Stimulated activated CD8-positive, alpha-beta memory T cell treated with anti-CD3 and anti-CD28 coated beads, Interleukin-7, amount 100 ng/mL, for 1 hour (primary cell): ENCODE measurements at regions not wholly inside any gene's neighbourhood (a gene's known extent, or its start where the extent isn't known, plus 50 kb on each side); places are given as distances from the start of the nearest gene placed in this dataset.

Experiments used
- DNase-seq, 2 donors: peaks; one replicate each; pipeline ENCODE4 v3.0.0-alpha.2; 2020; ENCODE audit warnings: low read depth in 2 of 2

DNA sequence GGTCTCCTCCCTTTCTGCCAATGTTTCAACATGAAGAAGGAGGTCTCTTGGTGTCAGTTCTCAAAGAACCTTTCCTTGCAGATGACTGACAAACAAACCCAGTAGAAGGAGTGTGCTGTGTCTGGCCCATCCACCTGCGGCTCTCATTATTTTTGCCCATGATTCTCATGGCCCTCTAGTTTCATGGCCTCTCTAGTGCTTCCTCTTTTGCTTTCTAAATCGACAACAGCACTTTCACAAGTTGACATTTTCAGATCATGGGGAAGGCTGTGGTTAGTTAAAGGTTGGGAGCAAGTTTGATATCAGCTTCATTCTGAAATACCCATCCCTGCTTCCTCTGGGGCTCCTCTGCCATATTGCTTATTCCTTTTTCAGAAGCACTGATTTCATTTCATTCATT, 805.2 kb downstream of the SLC4A3 start:
- DNase-seq, result no peak

DNA sequence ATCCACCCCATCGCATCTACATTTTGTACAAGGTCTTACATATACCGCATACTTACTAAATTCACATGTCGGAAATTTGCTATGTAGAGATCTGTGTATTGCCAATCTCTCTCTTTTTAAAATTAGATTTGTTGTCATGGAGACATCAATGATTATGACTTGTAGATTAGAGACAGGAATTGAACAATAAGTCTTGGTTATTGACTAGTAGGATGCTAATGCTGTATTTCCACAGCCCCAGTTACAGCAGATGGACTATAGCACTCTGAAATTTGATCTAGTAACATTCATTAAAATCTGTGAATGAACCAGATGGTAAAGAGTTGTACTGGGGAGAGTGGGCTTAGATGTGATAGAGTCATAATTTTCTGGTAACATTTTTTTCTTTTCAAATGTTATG, 805.7 kb downstream of the SLC4A3 start:
- no peak for DNase-seq

DNA sequence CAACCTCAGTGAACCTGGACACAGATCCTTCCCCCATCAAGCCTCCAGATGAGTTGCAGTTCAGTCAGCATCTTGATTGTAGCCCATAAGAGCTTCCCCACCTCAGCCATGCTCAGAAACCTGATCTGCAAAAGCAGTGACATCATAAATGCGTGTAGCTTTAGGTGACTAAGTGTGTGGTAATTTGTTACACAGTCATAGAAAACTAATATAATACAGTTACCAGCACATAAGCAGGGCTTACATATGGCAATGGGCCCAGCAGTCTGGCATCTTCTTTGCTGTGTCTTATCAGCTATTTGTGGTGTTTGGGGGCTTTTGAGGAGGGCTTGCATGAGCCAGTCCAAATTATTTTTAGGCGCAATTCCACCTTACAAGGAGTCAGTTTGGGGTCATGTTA, 807.0 kb downstream of the SLC4A3 start:
- DNase-seq, result no peak

DNA sequence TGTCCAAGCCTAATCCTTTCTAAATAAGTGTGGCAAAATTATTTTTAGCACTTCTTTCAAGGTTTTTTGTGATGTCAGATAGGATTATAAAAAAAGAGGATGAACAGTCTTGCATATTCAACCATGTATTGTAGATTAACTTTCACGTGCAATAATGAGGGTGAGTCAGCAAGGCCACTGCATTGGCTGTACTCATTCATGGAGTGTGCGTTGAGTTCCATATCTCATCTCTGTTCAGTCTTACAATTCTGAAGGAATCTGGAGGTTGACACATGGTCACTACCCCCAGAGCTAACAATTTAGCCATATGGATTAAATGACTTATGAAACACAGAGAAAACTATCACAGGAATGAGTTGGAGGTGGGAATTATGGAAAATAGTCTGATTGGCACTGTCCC, 810.5 kb downstream of the SLC4A3 start:
- no peak for DNase-seq

DNA sequence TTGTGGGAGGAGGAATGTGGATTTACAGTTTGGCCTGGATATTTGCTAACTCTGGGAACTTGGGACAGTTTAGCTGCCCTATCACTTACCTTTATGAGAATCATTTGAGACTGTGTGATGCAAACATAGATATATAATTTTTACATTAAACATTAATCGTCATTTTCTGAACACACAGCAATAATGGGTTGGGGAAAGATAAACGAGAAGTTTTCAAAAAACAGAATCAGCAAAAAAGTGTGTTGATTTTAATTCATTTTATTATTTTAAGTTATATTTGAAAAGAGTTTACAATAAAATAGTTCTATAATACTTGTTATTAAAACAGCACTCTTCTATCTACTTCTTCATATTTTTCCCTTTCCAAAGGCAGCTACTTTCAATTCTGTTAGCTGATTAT, 813.3 kb downstream of the SLC4A3 start:
- DNase-seq, result no peak

DNA sequence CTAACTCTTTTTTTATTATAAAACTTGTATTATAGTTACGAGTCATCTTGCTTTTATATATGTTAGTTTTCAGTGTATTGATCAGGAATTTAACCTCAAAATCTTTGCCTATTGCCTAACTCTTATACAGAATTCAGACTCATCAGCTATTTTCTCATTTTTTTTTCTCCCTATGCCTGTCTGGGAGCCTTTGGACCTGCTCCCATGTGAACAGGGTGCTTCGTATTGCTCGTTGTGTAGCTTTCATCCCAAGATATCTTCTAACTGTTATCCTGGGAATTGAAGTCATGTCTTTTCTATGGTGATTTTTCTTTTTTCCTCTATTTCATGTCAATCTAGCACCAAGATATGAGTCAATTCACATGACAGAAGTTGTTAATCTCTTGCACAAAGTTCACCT, 814.0 kb downstream of the SLC4A3 start:
- no peak for DNase-seq

DNA sequence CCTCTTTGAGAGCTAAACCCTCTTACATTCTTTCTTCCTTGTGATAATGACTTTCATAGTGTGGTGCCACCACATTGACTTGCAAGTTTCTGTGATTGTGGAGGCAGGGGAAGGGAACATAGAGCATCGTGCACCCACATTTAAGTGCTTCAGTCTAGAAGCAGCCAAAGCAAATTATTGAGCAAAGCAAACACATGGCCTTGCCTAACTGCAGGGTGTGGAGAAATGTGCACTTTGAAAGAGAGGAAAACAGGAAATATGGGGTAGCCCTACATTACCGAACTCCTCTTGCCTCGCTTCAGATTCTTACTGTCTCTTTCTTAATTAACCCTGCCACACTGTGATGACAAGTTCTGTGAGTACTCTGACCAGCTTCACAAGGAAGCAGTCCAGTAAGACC, 814.6 kb downstream of the SLC4A3 start:
- no peak for DNase-seq

DNA sequence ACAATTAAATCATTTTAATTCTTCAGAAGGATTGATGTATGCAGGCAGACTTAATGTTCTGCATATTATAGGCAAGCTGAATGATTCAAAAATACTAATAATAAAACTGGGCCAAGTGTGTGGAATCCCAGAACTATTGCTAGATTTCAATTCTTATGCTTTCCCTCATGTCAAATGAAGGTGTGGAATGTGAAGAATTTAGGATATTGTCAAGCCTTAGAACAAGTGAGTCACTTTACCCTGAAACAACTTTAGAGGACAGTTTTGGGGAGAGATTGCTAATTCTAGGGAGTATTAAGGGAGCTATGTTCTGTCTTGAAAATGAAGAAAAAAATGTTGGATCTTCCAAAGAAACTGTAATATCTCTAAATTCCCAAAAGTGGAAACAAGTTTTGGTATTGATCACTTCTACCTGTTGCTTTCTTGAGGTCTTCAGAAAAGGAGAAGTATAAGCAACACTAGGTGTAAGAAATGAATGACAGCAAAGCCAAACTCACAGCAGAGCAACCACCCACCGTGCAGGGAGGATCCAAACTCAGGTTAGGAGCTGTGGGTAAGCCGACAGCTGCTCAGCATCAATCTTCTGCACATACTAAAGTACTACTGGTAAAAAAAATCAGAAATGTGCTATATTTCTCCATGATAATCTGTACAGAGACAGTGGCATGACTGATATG, 818.1 kb downstream of the SLC4A3 start:
- DNase-seq, result no peak

DNA sequence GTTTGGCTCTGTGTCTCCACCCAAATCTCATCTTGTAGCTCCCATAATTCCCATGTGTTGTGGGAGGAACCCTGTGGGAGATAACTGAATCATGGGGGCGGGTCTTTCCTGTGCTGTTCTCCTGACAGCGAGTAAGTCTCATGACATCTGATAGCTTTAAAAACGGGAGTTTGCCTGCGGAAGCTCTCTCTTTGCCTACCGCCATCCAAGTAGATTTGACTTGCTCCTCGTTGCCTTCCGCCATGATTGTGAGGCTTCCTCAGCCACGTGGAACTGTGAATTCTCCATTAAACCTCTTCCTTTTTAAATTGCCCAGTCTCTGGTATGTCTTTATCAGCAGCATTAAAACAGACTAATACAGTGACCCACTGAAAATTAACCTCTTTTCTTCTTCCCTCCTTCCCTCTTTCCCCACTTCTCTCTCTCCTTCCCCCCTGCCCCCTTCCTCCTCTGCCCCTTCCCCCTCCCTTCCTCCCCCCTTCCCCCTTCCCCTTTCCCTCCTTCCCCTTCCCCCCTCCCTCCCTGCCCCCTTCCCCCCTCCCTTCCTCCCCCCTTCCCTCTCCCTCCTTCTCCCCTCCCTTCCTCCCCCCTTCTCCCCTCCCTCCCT, 818.8 kb downstream of the SLC4A3 start:
- DNase-seq, result no peak

DNA sequence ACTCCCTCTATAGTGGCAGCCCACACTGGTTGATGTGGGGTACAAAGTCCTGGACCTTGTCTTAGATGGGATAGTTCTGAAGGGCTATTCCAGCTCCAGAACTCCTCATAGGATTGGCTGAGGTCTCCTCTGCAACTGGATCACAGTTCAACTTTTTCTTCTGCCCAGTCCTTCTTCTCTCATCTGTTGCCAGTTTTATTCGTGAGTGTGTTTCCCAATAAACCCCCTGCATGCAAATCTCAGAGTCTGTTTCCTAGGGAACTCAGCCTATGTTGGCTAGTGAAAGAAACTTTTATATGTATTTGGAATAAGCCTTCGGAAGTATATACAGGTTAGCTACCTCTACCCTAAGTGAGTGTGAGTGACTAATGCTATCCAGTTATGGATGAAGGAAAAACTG, 823.4 kb downstream of the SLC4A3 start:
- DNase-seq, result no peak

DNA sequence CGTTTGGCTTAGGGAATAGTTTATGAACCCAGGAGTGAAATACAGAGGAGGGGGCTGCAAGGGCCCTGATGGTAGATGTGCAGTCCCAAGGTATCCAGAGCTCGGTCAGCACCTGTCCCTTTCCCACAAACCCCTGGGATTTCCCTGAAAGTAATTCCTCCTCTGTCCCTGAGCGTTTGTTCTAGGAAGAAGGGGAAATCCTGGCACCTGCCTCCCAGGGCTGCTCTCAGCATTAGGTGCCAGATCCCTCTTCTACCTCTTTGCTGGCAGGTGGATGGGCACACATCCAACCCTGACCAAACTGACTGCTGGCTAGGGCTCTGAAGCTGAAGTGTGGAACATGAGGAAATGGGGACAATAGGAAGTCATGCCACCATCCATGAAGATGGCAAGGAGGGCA, 824.0 kb downstream of the SLC4A3 start:
- no peak for DNase-seq

DNA sequence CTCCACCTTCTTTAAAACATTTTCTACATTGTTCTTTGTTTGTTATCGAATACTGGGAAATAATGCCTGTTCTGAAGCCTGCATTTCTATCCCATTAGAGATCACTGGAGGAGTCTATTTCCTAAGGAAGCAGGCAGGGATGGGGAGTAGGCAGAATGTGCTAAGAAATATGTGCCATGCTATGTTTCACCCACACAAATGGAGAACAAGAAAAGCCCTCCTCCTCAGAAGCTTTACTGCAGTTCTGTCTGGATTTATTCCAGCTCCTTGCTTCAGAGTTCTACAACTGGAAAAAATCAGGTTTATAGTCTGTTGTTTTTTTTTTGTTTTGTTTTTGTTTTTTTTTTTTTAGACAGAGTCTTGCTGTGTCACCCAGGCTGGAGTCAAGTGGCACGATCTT, 825.1 kb downstream of the SLC4A3 start:
- DNase-seq, result no peak

DNA sequence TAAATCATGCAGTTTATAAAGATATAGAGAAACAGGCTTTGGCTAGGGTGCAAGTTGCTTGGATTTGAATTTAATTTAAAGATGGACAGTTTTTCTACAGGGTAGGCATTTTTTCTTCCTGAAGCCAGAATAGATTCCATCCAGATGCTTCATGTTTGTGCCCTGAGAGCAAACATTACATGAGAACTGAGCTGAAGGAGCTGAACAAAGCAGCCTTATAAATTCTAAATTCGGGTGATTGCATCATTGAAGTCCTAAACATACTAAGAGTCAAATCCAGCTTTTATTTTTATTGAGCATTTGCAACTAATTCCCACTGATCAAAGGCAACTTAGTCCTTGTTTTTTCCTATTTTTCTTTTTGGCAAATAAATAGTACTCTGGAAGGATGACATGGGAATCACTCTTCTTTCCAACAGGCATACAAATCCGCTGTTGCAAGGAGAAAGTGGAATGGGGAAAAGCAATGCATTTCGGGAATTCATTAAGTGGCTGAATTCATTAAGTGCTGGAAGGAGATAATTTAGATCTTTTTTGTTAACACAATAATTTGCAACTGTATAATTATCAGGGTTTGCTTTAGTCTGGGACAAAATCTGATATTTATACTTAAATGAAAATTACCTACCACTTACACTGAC, 828.0 kb downstream of the SLC4A3 start:
- no peak for DNase-seq

DNA sequence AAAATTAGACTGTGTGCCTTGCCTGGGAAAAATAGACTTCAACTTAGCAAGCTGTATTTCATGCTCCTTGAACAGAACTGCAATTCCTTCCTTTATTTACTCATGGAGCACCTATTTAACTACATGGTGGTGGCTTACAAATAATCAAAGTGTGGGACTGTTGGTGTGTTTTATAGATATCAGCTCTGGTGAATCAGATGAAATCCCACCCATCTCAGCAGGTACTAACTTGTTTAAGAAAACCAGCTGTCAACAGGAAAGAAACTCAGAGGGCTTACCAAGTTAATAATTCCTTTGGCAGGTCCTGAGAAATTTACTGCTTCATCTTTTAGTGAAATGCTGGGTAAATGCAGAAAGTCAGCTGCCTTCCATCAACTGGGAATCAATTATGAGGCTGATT, 830.6 kb downstream of the SLC4A3 start:
- no peak for DNase-seq

DNA sequence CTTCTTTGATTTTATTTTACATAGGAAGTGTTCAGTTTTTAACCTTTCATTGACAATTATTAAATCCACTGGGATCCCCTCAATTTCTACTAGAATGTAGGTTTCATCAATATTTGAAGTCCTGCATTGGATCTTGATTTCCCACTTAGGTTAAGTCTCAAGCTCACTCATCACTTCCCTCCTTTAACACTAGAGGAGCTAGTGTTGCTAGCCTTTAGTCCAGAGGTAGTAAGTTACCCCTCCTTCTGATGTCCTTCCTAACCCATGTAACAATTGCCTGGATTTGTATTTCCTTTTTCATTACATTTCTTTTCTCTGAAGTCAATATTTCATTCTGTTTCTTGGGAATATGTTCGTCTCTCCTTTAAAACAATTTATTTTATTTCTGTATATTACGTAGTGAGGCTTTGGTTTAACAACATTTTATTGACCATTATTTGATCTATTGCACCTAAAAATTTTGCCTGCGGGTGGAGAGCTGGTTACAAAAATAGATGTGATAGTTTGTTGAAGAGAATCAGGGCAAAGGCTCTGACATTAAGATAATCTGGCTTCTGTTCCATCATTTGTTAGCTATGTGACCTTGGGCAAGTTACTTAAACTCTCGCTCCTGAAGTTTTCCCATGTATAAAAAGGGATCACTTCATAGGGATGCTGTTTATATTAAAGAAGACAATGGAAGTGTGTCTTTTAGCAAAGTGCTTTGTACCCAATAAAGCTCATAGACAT, 833.0 kb downstream of the SLC4A3 start:
- DNase-seq, result no peak

DNA sequence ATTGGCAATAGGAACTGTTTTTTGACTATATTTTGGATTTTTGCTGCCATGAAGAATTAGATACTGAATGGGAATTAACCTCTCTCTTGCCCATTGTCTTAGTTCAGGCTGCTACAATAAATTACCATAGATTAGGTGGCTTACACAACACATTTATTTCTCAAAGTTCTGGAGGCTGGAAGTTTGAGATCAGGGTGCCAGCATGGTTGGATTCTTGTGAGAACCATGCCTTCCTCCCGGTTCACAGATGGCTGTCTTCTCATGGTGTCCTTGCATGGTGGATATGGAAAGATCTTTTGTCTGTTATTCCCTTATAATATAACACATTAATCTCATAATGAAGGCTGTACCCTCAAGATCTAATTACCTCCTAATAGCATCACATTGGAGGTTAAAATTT, 836.4 kb downstream of the SLC4A3 start:
- DNase-seq, result no peak

DNA sequence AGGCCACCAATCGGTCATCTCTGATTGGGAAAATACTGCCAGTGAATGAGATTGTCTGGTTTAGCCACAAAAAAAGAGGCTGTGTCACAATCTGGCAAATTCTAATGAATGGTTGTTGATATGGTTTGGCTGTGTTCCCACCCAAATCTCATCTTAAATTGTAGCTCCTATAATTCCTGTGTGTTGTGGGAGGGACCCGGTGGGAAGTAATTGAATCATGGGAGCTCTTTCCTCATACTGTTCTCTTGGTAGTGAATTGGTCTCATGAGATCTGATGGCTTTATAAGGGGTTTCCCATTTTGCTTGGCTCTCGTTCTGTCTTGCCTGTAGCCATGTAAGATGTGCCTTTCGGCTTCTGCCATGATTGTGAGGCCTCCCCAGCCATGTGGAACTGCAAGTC, 838.3 kb downstream of the SLC4A3 start:
- no peak for DNase-seq

DNA sequence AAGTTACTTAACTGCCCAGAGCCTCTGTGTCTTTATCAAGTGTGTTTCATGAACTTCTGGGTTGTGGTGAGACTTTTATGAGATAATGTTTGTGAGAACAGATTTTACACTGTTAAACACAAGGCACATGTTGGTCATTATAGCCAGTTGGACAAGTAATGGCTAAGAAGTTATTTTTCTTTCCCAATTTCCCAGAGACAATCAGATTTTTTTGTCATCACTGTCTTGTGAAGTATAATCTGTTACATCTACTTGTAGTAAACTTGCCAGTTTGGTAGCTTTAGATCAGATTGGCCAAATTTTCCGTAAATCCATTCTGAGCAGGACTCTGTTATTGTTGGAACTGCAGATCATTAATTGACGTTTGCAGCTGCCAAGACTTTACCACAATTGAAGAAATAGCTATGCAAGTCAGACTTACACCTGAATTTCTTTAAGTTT, 838.8 kb downstream of the SLC4A3 start:
- DNase-seq, result no peak

DNA sequence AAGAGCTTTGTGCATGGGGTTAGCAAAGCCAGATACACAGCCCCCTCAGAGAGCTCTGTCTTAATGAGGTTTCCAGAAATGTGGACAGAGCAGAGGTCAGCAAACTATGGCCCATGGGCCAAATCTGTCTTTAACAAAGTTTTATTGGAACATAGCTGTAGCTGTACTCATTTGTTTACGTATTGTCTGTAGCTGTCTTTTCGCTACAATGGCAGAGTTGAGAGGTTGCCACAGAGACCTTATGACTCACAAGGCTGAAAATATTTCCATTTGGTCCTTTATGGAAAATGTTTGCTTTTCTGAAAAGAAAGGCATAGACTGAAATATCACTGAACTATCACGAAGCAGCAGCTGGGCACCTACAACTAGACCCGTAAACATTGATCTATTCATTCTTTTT, 841.8 kb downstream of the SLC4A3 start:
- no peak for DNase-seq

DNA sequence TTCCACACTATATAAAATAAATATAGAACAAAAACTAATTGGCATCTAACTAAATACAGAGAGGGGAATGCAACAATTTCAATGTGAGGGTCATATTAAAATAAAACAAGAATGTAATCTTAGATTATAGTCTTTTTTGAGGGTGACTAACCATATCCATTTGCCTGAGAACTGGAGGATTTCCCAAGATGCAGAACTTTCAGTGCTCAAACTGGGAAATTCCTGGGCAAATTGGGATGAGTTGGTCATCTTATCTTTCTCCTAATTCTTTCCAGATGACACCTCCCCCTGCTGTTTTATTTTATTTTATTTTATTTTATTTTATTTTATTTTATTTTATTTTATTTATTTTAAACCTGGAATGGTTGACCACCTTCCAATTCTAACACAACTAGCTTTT, 846.2 kb downstream of the SLC4A3 start:
- no peak for DNase-seq

DNA sequence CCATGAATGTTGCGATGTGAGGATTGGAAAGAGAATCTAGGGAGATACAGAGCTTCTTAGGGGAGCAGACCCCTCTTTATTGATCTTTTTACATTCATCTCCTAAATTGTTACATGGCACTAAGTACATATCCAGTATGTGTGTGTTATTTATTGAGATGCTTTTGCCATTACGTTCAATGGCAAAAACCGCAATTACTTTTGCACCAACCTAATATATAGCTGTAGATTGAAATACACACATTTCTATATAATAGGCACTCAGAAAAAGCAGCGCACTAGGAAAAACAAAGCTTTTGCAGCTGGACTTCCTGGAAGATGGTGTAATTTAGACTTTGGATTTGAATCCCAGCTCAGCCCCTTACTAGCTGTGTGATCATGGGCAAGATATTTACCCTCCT, 849.4 kb downstream of the SLC4A3 start:
- DNase-seq, result no peak

DNA sequence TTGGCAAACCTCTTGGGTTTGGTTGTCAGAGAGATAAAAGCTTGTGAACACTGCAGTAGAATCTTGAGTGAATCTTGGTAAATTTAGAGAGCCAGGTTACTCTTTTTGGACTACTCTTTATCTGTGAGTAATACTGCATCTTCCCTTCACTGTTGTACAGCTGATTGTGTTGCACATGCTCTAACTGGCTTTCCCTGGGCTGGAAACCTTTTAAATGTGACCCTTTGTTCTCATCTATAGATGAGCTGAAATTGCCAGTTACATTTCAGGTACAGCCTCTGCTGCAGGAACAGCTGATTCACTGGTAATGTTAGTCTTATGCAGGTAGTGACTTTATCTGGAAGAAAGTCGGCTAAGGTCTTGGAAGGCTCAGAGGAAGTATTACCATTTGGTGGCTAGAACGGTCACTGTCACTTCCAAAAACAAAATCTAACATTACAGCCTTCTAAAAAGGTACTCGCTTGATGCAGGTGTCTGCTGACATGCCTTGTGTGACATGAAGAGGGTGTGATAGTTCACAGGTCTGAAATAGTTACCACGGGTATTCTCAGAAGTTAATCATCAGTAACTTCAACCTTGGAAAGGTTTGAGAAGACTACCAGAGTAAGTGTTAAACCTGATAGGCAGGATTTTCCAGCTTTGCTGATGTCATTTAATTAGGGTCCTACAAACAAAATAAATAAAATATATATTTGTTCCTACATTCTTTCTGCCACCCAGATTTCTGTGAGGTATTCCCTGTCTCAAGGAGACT, 851.1 kb downstream of the SLC4A3 start:
- no peak for DNase-seq
